Amniotic epithelial cell (primary cell): ENCODE measurements at regions not wholly inside any gene's neighbourhood (a gene's known extent, or its start where the extent isn't known, plus 50 kb on each side); places are given as distances from the start of the nearest gene placed in this dataset.
"Not testable (repeated sequence)": the region's sequence is repeated elsewhere in the genome, so short reads cannot be mapped to it uniquely, and the experiment has no call there.

Experiments
- DNase-seq: peaks from one replicate; pipeline ENCODE4 v3.0.0-alpha.2; 2010; ENCODE audit warnings: low read depth

DNA sequence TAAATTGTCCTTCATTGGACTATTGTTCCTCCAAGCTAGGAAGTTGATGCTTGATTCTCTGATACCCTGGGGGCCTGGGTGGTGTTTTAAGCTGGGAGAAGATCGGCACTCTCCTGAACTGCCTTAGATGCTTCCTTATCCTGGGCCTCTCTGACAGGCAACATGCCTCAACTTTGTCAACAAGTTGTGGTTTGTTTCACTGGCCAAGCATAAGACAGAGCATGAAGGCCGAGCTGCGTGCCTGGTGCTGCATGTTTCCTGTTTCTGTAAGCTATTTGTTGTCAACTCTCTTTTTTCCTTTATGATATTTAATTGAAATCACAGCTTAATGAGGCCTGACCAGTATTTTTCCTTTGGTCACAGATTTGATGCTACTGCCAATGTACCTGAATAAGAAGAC, 187.6 kb upstream of the TNC start:
- DNase-seq, result peak; percentile 84

DNA sequence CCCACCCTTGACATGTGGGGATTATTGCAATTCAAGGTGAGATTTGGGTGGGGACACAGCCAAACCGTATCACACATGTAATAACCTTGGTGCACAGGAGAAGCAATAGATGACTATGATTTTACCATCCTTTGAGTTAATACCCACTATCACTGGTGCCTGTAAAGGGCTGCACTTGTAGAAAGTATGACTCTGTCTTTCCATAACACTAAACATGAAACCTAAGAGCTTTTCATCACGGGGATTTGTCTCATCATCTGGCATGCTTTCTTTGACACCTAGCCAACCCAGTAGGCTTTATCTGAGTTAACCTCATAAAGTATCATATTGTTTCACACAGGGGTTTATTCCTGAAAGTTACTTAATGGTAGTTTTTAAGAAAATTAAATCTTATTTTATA, 188.9 kb upstream of the TNC start:
- peak; percentile 38 for DNase-seq

DNA sequence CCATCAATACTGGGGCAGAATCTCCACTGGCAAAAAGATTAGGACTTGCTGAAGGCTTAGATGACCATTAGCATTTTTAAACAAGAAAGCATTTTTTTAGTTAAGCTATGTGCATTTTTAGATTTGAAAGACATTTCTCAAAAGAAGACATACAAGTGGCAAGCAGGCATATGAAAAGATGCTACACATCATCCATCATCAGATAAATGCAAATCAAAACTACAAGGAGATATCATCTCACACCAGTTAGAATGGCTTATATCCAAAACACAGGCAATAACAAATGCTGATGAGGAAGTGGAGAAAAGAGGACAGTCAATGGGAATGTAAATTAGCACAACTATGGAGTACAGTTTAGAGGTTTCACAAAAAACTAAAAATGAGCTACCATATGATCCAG, 195.6 kb upstream of the TNC start:
- DNase-seq, result no peak

DNA sequence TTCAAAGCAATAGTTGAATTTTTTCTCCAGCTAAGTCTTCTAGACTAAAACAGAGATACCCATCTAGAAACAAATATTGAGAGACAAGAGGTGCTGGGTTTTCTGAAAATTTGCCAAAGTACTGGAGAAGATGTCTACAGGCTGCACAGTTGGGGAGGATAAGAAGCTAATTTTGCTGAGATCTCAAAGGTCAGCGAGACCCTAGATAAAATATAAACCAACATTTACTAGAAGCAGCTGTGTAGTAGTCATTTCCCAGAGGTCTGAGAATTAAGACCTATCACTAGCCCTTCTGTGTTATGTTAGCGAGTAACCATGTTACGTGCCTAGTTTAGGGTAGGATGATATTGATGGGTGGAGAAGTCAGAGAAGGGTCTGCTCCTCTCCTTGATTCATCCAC, 208.5 kb upstream of the TNC start:
- no peak for DNase-seq

DNA sequence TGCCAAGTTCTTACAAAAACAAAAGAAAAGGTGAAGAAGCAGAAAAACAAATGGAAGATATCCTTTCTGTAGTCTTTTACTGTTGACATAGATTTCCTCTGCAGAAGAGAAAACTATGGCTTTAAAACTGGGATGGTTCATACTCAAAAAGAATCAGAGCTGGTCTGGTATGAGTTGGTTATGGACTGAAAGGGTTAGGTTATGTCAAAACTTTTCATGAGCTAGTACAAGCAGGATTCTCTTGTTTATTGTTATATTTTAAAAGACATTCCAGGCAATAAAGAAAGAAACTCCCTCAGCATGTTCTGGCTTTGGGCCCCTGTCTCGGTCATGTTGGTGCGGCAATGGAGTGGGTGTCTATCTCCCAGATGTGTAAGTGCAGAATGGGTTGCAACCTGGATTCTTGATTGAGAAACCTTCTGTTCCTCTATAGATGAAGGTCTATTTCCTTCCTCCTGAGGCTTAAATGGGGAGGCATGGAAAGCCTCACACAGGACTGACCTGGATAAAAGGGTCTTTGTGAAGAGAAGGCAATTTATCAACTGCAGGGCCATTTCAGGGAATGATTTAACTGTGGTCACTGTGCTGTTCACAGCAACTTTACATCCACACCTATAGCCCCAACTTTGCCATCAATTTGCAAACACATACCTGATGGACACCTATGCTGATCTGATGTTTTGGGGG, 209.6 kb upstream of the TNC start:
- peak; percentile 38 for DNase-seq

DNA sequence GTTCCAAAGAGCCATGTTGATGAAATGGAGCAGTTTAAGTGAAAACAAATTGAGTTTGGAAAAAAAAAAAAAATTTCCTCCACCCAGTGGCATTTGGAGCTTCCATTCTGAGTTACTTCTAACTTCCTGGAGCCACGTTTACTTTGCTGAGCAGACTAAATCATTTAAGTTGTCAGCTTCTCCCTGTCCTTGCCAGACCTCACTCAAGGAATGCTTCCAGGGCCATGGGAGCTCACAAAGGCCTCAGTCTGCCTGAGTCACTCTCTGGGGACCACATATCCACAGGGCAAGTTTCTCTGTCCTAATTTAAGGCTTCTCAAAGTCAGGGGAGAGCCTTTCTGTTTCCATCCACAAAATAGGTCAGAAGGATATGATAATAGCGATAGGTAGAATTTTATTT, 210.3 kb upstream of the TNC start:
- peak; percentile 59 for DNase-seq

DNA sequence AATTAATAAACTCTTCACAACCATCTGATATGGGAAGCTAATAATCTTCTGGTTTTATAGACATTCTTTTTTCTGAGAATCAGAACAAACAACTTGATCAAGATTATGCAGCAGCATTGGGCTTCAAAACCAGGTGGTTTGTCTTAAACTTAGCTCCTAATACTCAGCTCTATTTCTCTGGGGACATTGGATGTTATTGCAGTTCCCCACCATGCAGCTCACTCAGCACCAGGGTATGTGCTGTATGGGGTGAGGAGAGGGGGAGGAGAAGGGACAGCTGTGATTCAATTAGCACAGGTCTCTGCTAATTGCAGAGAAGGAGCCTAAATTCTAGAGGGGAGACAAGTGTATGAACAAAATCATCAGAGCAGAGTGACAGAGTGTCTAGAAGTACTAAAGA, 210.7 kb upstream of the TNC start:
- DNase-seq, result no peak

DNA sequence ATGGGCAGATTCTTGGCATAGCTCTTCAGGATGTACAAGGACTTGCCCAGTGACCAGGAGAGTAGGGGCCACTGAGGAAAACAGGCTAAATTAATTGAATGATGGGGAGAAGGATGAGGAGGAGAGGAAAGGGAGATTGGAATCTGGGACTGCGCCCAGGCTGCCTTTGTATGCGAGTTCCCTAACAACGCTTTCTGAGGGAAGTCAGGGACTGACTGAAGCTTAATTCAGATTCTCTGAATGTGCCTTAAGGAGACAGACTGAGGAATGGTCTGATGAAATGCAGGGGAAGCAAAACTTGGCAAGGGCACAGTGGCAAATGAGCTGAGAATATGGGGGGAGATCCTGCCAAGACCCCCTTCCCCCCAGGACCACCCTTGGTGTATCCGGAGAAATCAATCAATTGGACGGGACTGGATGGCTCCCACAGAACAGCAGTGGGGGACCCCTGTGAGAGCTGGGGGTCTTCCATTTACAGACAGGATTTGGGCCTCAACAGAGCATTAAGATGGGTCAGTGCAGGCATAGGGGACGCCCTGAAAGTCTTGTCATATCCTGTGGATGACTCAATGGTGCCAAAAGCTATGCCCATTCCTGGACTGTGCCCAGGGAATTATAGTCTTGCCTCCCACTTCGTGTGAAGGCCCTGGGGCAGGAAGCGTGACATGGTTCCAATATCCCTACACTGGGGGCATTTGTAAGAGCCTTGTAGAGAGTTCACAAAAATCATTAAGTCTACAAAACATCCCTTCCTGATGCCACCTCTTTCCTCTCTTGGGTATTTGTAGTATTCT, 215.5 kb upstream of the TNC start:
- no peak for DNase-seq

DNA sequence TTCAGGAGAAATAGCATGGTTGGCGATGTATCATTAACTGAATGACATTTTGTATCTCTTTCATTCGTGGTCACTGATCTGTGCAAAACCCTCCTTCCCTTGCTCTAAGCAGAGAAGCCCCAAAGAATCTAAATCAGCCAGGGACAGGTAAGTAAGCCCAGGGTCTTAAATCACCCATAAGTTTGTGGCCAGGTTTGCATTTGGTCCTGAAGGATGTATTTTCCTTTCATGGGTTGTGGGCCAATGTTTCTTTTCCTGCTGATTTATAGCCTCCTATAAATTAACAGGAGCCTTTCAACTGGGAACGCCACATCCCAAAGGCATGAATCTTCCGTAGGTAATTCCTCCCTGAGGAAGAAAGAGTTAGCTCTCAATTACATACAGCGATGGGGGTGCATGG, 217.5 kb upstream of the TNC start:
- no peak for DNase-seq

DNA sequence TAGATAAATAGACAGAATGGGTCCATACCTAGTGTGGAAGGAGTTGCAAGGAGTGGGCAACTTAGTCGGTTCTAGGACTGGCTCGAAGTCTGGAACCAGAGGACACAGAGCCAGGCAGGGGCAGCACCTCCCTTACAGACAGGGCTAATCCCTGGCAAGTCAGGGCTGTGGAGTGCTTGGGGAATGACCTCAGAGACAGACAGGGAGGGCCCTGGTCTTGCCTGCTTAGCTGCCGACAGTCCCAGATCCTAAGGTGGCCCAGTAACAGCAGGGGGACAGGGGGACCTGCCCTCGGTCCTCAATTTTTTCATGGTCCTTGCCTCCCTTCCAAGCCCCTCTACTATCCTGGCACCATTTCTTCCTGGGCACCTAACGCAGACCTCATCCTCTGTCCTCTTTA, 222.4 kb upstream of the TNC start:
- DNase-seq, result no peak

DNA sequence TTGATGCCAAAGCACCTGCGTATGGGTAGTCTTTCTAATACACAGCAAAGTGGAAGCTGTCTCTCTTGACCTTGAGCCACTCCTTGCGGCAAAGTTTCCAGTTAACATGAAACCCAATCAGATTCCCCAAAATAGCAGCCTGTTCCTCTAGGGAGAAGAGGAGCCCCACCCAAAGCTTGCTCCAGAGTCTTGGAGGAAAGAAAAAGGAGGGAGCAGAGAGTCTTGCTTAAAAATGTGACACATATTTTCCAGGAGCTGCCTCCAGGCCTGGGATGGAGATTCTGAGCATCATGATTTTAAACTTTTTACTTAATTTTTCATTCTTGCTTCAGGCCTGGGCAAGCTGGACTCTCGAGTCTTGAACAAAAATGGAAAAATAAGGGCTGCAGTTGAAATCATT, 223.5 kb upstream of the TNC start:
- no peak for DNase-seq

DNA sequence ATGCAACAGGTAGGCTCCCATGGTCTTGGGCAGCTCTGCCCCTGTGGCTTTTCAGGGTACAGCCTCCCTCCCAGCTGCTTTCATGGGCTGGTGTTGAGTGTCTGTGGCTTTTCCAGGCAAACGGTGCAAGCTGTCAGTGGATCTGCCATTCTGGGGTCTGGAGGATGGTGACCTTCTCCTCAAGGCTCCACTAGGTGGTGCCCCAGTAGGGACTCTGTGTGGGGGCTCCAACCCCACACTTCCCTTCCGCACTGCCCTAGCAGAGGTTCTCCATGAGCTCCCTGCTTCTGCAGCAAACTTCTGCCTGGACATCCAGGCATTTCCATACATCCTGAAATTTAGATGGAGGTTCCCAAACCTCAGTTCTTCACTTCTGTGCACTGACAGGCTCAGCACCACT, 229.8 kb upstream of the TNC start:
- DNase-seq, result not testable (repeated sequence)

DNA sequence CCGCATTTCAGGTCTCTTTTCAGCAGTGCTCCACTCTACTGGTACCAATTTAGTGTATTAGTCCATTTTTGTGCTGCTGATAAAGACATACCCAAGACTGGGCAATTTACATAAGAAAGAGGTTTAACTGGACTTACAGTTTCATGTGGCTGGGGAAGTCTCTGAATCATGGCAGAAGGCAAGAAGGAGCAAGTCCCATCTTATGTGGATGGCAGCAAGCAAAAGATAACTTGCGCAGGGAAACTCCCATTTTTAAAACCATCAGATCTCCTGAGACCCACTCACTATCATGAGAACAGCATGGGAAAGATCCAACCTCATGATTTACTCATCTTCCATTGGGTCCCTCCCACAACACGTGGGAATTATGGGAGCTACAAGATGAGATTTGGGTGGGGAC, 231.0 kb upstream of the TNC start:
- not testable (repeated sequence) for DNase-seq

DNA sequence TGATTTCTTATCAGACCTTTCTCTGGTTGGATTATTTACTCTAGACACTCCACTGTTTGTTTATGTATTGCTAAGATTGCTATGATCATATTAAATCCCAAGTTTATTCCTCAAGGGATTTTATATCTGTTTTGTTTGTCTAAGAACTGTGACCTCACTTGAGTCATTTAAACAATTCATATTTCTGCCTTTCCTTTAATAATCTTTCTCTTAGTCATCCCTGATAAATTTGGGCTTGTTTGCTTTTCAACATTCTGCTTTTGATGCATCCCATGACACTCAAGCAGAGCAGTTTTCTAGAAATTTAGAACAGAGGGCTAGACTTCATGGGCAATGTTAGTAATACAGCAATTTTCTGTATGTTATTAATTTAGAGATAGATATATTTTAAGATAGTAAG, 231.6 kb upstream of the TNC start:
- peak; percentile 44 for DNase-seq

DNA sequence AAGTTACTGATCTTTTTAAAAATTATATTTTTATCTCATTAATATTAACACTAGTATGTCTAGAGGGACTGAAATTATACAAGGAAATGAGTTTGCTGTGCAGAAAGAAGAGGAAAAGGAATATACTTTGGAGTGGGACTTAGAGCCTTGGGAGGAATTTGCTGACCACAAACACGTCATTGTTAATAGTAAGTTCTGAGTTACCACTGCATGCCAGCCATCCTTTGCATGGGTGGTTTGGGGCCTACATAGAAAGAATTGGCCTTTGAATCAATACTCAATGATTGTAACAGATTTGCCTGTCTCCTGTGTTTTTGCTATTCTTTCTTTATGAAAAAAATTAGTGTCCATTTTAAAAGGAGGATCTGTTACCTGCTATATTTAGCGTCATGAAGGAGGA, 232.6 kb upstream of the TNC start:
- no peak for DNase-seq

DNA sequence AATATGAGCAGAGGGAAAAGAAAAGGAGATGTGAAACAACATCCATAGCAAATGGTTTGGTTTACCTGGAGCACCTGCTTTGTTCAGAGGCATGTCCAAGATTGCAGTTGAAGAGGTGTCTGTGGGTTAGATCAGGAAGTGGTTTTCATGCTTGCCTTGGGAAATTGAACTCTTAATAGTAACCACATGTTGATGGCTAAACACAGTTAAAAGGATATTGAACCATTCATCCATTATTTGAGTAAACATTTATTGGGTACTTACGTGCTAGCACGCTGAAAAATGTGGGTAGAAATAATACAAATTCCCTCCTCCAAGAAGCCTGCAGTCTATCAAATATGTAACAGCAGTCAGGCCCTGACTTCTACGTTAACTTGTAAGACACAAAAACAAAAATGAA, 235.7 kb upstream of the TNC start:
- no peak for DNase-seq

DNA sequence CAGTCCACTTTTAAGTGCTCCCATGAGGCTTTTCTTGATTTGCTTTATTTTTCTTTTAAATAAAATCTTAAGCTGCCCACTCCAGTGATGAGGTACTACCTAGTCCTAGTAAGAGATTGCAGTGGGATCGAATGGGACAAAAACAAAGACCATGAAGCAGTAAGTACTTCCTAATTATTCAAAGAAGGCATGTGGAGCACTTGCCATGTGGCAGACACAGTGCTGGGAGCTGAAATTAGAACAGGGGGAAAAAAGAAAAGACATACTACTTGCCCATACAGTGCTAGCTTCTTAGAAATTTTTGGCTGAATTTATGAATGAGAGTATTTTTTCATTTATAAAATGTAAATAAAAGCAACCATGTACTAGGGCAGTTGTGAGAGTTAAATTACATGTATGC, 239.9 kb upstream of the TNC start:
- DNase-seq, result no peak

DNA sequence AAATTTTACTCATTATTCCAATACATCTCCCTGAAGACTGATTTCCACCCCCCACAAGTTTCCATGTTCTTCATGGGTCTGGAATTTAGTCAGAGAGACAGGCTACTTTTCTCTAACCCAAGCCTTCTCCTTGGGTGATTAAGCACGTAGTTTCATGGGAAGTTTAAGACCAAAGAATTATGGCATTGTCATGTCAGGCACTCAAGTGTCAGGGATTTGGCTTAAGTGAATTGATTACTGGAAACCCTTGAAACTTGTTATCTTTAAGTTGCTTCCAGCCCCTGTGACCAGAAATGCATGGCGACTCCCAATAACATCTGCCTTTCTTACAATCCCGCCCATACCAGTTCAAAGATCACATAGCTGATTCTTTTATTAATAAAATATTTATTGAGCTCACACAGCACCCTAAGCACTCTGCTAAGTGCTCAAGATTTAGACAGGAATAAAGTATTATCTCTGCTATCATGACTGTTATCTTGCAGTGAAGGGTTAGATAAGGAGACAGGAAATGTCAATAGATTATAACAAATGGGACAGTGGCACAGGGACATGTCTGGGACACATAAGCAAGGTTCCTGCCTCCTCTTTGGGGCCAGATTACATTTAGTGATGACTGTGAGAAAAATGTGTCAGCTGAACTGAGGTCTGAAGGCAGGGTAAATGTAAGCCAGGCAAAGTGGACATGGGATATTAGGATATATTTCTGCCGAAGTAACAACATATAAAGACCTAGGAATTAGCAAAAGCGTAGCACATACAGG, 241.2 kb upstream of the TNC start:
- DNase-seq, result no peak

DNA sequence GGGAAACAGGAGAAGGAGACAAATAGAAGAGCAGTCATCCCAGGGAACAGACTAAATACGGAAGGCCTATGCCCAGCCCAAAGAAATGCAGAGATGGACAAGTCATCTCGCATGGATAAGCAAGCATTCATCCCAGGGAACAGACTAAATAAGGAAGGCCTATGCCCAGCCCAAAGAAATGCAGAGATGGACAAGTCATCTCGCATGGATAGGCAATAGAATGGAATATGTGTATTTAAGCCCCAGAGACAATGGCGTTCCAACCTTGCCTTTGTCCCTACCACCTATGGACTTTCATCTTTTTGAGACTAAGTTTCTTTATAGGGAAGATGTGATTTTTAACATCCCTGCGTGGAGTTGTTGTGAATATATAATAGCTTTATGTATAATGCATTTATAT, 242.2 kb upstream of the TNC start:
- DNase-seq, result no peak

DNA sequence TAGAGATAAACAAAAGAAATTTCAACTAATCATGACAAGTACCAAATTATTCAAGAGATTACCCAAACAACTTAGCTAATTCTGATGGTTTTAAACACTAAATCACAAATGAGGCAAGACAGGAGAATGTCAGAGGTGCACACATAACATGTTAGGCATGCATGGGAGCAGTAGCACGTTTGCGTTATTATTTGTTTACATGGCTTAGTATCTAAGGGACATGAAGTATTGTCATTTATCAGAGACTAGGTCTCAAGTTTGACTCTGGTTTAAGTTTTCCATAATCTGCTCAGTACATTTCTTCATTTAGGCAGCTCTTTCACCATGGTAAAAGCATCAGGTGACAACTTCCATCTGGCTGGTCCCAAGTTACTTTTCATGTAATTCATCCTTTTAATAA, 244.1 kb upstream of the TNC start:
- no peak for DNase-seq

DNA sequence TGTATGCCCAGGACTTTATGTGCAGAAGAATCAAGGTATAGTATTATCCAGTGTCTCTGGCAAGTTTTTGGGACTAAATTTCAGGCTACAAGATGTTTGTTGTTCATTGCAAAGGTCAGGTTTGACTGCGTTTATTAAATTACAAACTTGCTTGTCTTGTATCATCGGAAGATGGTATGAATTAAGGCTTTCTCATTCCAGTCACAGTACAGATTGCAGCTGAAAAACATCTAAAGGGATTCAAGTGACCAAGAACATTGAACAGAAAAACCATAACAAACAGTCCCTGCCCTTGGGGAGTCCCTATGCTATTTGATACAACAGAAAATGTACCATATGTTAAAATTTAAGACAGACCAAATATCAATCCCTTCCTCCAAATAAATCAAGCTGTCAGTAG, 244.7 kb upstream of the TNC start:
- DNase-seq, result no peak

DNA sequence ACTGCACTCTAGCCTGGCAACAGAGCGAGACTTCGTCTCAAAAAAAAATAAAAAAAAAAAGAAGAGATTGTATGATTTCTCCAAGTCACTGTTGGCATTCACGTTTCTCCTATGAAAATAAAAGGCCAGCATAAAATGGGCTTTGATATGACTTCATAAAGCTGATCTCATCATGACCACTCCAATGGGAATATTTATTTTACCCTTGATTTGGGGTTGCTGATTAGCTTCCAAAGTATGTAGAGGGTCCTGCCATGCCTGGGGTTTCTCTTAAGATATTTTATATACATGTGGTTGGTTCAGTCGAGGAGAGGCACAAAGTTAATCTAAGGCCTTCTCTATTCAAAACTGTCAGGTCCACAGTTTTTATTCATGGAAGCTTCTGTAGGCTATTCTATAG, 247.0 kb upstream of the TNC start:
- no peak for DNase-seq

DNA sequence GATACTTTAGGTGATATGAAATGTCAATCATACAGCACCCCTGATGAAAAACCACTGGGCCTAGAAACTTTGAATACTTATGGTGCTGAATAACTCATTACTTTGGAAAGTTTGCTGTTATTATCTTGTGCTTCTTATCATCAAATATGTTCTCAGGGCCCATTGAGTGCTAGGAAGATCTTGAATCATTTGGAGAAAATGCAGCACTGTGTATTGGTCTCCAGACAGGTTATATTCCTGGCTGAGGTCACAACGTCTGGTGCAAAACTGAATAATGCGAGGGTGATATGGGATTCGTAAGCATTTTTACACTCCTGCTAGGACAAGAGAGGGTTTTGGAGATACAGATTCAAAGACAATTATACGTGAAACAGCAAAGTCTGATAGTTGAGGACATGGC, 249.4 kb upstream of the TNC start:
- DNase-seq, result peak; percentile 55
